Islet precursor cell (in vitro differentiated cells): ENCODE measurements at regions not wholly inside any gene's neighbourhood (a gene's known extent, or its start where the extent isn't known, plus 50 kb on each side); places are given as distances from the start of the nearest gene placed in this dataset.
"Not testable (repeated sequence)": the region's sequence is repeated elsewhere in the genome, so short reads cannot be mapped to it uniquely, and the experiment has no call there.

Experiments used
- DNase-seq: peaks from one replicate; pipeline ENCODE4 v3.0.0-alpha.2; 2018

GRCh38 chr11:88061111-88061510 is 114.1 kb downstream of the RAB38 start:
- DNase-seq = no peak

GRCh38 chr11:88059326-88059725 is 115.9 kb downstream of the RAB38 start:
- DNase-seq = no peak

DNA sequence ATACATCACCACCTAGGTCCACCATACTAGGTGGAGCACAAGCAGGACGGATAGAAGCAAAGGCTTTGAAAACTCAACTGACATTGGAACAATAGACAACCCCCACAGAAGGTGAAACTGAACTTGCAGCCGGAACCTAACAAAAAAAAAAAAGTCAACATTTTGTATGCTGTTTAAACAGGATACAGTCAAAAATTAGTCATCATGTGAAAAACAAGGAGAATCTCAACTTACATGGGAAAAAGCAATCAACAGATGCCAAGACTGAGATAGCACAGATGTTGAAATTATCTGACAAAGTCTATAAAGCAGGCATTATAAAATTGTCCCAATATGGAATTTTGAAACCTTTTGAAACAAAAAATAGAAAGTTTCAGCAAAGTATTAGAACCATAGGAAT is 123.8 kb downstream of the RAB38 start:
- DNase-seq = no peak

GRCh38 chr11:88050247-88050646 is 125.0 kb downstream of the RAB38 start:
- DNase-seq = no peak

DNA sequence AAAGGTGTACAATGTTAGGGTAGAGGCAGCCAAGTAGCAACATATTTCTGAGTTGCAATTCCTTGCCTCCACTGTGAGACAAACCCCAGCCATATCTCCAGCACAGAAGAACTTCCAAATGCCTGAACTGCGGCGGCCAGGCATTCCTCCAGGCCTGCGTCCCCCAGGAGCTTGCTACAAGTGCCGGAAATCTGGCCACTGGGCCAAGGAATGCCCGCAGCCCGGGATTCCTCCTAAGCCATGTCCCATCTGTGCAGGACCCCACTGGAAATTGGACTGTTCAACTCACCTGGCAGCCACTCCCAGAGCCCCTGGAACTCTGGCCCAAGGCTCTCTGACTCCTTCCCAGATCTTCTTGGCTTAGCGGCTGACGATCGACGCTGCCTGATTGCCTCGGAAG is 130.0 kb downstream of the RAB38 start:
- DNase-seq = not testable (repeated sequence)

DNA sequence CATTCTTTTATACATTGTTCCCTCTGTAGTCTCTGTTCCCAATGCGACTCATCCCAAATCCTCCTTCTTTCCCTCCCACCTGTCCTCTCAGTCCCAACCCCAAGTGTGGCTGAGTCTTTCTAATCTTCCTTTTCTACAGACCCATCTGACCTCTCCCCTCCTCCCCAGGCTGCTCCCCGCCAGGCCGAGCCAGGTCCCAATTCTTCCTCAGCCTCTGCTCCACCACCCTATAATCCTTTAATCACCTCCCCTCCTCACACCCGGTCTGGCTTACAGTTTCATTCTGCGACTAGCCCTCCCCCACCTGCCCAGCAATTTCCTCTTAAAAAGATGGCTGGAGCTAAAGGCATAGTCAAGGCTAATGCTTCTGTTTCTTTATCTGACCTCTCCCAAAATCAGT is 130.6 kb downstream of the RAB38 start:
- not testable (repeated sequence) for DNase-seq

- no peak for DNase-seq
Measured at GRCh38 chr11:88043149-88043548, 132.1 kb downstream of the RAB38 start.

- no peak for DNase-seq
Measured at GRCh38 chr11:88042647-88043046, 132.6 kb downstream of the RAB38 start.

DNA sequence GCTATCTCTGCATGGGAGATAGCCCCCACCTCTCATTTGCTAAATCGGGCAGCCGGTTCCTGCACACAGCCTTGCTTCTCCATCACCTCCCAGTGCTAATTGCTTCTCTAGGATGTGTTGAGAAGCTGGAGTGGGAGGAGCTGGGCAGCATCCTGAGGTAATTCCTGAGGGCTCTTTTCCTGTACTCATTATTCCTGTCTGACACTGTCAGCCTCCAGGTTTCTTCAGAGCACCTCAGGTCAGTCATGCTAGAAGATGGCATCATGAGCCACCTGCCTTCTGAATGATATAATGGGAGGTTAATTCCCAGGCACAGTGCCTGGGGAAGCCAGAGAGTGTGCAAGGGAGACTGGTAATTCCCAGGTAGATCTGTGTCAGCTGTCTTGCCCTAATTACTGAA is 133.0 kb downstream of the RAB38 start:
- peak; percentile 57 for DNase-seq

DNA sequence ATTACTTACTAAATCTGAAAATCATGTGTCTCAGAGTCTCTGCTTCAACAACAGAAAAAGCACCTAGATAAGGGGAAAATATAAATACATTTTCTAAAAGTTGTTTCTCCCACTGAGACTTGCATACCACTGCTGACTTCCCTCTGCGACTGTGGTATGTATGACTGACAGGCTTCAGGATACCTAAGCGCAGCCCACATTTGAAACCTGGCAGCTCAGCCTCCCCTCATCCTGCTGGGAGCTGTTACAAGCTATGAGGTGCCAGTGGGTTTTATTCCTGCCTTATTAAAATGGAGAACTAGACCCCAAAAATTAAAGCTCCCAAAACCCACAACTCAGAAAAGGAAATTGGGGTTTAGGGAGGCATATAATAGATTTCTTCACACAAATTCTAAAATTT is 133.6 kb downstream of the RAB38 start:
- DNase-seq = no peak

- DNase-seq = no peak
Measured at GRCh38 chr11:88040148-88040496, 135.1 kb downstream of the RAB38 start.

GRCh38 chr11:88039476-88040147 is 135.6 kb downstream of the RAB38 start:
- DNase-seq = no peak

GRCh38 chr11:88038063-88038462 is 137.2 kb downstream of the RAB38 start:
- no peak for DNase-seq

DNA sequence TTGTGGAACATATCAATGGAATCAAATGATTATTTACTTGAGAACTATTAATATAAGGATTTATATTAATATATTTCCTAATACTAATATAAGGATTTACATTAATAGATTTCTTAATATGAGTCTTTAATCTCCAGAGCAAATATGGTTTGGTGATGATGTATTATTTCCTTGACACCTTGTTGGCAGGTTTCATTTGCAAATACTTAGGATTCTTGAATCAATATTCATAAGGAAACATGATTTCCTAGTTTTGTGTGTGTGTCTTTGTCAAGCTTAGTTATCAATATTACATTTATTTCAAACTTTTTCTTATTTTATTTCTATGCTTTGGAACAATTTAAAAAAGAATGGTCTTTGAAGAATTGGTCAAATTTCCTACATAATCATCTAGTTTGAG is 138.5 kb downstream of the RAB38 start:
- no peak for DNase-seq

DNA sequence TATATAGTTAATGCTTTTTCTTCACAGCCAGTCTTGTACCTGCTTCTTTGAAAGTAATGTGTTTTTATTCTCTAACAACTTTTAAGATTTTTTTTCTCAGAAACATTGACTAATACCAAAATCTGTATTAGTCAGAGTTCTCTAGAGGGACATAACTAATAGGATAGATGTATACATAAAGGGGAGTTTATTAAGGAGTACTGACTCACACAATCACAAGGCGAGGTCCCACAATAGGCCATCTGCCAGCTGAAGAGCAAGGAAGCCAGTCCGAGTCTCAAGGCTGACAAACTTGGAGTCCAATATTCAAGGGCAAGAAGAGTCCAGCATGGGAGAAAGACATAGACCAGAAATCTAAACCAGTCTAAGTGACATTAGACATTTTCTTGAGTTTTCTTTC is 140.0 kb downstream of the RAB38 start:
- no peak for DNase-seq

DNA sequence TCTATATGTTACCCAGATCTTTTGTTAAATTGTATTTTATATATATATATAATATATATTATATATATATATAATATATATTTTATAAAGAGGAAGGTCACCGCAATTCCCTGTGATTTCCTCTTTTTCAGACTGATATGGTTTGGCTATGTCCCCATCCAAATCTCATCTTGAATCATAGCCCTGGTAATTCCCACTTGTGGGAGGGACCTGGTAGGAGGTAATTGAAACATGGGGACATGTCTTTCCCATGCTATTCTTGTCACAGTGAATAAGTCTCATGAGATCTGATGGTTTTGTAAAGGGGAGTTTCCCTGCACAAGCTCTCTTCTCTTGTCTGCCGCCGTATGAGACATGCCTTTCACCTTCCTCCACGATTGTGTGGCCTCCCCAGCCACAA is 157.6 kb downstream of the RAB38 start:
- no peak for DNase-seq

DNA sequence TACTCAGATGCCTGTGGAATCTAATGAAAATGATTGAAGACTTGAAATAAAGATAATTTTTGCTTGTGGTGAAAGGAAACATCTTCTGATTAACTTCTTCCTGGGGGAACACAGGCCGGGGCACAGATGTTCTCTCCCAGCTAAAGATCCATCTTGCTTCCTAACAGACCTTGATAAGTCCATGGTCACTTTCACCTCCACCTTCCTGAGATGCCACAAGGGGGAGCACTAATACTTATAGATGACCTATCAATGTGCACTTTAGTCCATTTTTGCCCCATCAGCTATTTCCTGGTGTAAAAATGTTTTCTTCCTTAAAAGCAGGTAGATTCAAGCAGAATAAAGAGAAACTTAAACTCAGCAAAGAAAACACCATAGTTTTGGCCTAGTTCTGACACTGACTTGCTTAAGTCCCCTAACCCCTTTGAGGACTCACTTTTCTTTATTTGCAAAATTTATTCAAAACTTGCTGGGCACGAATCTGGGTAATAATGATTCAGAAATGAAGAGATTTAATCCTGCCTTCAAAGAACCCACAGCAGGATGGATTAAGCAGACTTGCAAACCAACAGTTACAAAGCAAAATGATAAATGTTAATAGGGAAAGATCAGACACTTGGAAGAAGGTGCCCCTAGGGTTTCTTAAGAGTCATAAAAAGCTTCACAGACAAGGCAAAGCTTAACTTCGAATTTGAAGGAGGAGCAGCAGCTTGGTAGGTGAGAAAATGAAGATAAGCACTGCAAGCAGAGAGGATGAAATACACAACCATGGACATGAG is 158.7 kb downstream of the RAB38 start:
- DNase-seq = peak; percentile 81

GRCh38 chr11:88015170-88015569 is 160.1 kb downstream of the RAB38 start:
- no peak for DNase-seq

GRCh38 chr11:88013508-88014065 is 161.7 kb downstream of the RAB38 start:
- DNase-seq = no peak

GRCh38 chr11:88012456-88012855 is 162.8 kb downstream of the RAB38 start:
- no peak for DNase-seq

GRCh38 chr11:87976009-87976408 is 199.2 kb downstream of the RAB38 start:
- no peak for DNase-seq

GRCh38 chr11:87974797-87975196 is 200.4 kb downstream of the RAB38 start:
- DNase-seq = no peak

GRCh38 chr11:87972133-87972532 is 203.1 kb downstream of the RAB38 start:
- no peak for DNase-seq

- no peak for DNase-seq
Measured at GRCh38 chr11:87971354-87971753, 203.9 kb downstream of the RAB38 start.
